ENCODE measurements at regions not wholly inside any gene's neighbourhood (a gene's known extent, or its start where the extent isn't known, plus 50 kb on each side); places are given as distances from the start of the nearest gene placed in this dataset.

- no peak for DNase-seq
Observed at GRCh38 chr6:167759206-167759605, 67.5 kb upstream of the AFDN start.

DNA sequence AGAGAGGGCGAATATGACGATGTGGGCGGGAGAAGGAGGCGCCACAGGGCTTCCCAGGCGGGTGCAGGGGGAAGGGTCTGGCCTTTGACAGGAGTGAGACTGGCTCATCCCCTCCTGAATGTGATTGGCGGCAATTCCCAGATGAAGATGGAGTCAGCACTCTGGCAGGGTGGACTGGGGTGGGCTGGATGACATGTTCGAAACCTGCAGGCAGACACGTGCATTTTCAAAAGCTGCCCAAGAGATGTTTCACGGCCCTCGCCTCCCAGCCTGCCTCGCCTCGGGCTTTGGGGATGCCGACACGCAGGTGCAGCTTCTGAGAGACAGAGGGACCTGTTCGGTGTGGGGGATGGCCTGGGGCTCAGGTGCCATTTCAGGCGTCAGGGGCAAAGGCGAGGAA lies 66.8 kb upstream of the AFDN start:
- no peak for DNase-seq

DNA sequence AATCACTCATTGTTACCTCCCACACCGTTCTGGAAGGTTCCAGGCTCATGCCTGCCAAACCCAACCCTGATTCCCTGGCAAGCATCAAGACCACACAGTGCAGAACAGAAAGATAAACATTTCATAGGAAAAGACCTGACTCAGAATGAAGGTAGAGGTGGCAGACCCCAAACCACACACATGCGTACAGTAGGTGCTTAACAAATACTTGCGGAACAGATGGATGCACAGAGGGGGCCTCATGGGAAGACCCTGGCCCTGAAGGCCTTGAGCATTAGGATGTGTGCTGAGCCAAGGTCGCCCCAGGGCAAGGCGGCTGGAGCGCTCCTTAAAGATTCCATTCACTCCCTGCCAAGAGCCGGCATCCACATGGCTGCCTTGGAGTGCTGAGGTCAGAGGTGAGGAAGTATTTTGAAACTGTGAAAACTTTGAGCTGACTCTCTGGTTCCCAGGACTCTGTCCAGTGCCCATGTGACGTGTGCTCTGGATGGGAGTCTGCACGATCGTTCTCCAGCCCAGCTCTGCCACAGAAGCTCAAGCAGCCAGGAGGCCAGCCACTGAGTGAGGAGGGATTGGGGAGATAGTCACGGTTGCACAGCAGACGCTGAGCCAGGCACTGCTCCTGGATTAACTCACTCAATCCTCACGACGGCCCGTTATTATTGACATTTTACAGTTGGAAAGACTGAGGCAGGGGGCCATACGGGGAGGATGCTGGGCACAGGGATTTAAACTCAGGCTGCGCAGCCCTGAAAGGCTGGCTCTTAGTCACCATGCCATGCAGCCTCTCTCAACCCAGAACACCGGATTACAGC lies 65.5 kb upstream of the AFDN start:
- DNase-seq, result no peak

DNA sequence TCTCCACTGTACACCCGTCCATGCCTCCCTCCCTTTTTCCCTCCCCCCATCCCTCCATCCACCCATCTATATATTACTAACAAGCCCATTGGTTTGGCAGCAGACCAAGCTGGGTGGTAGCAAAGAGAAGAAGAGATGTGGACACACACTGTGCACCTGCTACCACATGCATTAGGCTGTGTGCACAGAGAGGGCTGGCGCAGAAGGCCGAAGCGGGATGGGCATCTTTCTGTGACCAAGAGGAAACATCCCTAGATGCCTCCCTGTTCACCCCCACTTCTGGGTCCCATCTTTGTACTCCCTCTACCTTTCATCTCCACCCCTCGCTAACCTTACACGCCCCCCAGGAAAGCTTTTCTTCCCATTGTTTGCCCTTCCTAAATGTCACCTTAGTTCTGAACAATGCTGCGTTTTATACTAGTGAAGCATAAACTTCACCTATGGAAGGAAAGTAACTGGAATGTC lies 64.9 kb upstream of the AFDN start:
- DNase-seq, result no peak

DNA sequence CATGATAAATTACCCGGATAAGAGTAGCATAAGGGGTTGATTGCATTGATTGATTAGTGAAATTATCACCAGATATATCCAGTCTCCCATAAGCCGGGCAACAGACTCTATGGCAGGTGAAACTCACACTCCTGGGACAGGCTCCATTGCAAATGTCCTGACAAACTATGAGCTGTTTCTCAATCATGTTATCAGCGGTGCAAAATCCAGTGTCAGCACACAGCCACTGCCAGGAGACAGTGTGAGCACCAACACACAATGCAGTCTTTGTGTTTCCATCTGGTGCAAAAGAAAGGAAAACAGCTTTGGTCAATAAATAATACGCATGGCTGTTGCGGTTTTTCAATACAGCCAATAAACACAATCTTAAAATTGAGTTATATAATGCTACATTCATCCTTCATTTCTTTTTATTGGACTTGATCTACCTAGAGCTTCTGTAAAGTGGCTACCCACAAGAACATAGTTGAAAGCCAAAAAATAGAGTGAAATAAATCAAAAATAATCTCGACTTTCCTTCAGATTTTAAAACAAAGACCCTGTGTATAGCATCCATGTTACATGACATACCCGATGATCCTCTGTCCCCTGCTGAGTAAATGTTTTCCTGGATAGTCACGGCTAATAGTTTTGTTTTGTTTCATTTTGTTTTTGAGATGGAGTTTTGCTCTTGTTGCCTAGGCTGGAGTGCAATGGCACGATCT lies 64.3 kb upstream of the AFDN start:
- DNase-seq, result no peak

DNA sequence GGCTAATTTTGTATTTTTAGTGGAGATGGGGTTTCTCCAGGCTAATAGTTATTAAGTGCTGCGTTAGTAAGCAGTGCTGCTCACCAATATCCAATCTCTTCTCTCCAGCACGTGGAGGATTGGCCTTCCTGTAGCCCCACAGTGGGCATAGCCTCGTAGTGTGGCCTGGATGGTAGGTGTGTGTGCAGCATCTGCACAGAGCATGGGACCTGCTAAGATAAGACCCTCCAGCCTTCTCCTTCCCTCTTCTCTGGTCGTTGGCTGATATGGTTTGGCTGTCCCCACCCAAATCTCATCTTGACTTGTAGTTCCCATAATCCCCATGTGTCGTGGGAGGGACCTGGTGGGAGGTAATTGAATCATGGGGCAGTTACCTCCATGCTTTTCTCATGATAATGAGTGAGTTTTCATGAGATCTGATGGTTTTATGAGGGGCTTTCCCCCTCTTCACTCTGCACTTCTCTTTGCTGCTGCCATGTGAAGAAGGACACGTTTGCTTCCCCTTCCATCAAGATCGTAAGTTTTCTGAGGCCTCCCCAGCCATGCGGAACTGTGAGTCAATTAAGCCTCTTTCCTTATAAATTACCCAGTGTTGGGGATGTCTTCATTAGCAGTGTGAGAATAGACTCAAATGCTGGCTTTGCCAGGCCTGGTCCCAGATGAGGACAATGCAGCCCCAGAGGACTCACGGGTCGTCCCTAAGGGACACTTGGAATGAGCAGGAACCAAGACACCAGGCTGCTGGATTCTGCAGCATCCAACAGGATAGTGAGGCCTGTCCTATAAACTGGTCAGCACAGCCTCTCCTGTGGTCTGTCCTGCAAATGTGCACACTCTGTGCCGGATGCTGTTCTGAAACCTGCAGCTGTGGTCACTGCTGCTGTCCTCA lies 63.4 kb upstream of the AFDN start:
- DNase-seq, result no peak

DNA sequence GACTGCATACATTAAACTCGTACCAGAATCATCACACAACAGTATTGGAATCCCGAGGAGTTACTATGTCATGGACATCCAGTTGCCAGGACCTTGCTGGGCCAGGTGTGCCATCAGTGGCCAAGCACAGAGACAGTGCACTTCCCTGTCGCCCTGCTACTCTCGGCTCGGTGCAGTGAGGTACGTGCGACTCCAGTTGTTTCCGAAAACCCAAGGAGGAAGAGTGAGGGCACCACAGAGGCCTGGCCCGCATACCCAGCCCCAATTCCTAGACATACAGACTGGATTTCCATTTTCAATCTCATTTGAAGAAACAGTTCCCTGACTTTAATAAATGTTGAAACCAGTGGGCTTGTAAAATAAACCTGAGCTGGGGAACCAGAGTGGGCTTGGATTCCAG lies 62.5 kb upstream of the AFDN start:
- no peak for DNase-seq

DNA sequence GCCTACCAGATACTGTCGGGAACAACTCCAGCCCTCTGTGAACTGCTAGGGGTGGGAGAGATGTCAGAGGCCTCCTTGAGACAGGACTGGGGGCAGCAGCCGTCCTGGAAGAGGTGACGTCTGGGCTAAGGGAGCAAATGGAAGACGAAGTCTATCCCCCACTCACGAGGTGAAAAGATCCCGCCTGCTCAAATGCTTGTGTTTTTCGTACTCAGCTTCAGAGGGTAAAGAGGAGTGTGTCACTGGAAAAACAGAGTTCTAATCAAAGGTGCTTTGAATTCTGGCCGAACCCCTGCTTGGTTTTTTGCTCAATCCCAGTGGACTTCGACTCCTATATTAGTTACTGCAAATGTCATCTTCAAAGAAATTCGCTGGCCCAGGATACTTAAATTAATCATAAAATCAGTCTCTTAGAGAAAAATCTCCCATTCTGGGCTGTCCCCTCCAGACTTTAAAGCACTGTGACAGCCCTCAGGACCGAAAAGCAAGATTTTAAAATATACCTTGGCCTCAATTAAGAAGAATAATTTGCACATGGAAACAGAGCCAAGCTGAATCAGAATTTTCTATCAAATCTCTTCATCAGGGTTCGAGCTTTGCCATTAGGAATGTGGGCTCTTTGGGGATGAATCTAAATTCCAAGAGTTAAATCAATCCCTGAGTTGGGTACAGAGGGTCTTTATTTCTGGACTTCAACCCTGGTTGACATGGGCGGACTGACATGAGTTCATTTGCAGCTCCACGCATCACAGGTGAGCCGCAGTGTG lies 61.8 kb upstream of the AFDN start:
- no peak for DNase-seq

DNA sequence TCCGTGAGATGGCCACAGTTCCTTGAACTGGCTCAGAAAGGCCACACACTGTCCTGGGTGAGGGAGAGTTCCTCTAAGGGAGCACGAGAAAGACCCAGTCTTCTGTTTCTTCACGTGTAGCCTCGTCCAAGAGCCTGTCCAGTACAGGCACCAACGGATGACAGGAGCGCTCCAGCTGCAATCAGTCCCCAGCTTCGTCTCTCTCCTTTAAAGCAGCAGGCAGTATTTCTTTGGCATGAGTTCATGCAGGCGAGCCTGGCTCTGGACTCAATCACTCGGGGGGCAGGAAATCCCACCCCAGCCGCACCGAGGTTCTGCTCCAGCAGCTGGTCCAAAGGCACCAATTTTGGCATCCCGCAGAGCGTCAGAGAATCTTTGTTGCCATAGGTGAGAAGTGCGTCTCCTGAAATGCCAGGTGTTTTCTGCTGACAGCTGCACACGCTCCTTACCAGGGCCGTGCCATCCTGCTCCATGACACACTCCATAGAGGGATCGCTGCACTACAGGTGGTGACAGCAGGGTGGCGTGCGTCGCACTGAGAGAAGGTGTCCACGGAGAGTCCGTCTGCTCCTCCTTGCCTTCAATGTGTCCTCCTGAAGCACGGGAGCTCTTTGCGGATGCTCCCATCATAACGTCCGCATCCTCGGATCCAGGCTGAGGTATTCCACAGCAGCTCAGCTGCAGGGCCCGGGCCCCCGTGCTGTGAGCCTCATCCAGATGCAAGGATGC lies 59.6 kb upstream of the AFDN start:
- no peak for DNase-seq

- no peak for DNase-seq
Observed at GRCh38 chr6:167767715-167768107, 59.0 kb upstream of the AFDN start.

GRCh38 chr6:167768471-167769215 lies 58.1 kb upstream of the AFDN start:
- DNase-seq, result no peak

DNA sequence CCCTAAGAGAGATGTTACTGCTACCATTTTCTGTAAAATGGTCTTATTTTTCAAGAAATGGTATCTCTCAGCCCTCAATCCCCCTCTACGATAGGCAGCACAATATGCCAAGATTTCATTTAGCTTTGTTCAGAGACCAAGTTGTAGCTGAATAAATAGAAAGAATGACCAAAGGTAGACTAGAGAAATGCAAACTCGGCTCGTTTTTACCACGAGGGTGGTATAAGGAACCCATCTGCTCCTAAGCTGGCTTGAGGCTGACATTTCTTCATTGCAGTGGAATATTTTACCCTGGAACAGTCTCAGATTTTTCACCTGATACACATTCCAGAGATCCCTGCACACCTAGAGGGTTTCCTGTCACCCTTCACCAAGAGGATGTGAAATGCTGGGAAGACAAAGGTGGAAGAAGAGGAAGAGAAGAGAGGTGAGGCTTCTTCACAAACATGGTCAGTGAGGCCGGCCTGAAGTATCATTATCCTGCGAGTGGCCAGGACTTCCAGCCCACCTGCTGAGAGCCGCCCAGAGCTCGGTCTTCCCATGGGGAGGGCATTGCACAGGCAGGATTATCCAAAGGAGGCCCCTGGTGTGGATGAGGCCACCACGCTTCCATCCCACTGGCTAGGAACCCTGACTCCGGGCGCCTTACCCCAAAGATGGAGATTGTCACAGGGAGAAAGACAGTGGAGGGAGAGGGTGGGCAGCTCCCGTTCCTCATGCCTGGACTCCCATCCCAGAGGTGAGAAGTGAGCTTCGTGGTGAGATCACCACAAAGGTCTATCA lies 57.1 kb upstream of the AFDN start:
- no peak for DNase-seq

- no peak for DNase-seq
Observed at GRCh38 chr6:167770291-167770955, 56.3 kb upstream of the AFDN start.

DNA sequence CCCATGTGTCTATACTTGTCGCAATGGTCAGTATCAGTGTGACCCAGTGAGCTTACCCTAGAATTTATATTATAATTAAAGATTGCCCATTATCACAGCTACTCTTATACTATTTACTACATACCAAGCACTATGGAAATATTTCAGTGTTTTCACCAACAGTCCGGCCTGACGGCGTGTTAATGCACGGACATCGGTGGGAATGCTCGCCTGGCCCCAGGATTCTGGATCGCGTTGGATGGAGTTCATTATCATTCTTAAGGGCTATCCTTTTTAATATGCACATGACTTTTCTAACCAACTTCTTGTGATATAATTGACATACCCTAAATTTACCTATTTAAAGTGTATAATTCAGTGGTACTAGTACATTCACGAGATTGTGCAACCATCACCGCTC lies 51.8 kb upstream of the AFDN start:
- no peak for DNase-seq

DNA sequence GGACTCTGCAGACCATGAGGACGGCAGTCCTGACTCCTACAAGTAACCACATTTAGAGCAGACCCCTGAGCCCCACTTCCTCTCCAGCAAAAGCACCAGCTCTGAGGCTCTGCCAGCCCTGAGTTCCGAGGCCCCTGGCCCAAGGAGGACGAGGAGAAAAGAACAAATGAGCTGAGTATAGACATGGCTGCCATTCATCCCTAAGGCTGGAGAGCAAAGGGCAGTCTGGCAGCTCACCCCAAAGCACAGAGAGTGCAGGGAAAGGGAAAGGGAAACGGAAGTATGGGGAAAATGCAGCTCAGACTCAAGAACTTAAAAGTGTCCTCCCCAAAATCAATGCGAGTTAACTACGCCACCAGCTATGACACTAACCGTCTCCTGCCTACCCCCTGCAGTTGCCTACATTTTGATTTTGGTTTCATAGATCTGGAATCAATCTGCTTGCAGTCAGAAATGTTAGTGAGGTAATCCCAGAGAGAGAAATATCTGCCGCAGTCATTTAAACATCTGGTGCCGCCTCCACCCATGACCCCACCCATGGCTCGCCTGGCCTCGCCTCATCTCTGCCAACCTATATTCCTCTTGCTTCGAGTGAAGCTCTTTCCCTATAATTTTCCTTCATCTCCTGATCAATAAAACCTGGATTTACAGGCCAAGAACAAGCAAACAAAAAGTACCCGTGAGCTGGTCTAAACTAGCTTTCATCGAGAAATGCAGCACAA lies 49.6 kb upstream of the AFDN start:
- no peak for DNase-seq

Measured in activated effector memory CD4-positive, alpha-beta T cell treated with Interleukin-2 at 50 U/mL for 16 hours (primary cell).